K562 (cell line): ENCODE measurements at regions not wholly inside any gene's neighbourhood (a gene's known extent, or its start where the extent isn't known, plus 50 kb on each side); places are given as distances from the start of the nearest gene placed in this dataset.

Experiments used
- ATAC-seq: fragments of 200-7000 bp; cut with Tn5 transposase; 3 replicates; pipeline ENCODE4 v1.9.1; 2020; ENCODE audit warnings: moderate library complexity
- BruUV-seq: library from RNA; stranded (reverse); fragments of 400-500 nt; replicated peaks from 2 replicates; lab custom pipeline; 2021; lab: Mats Ljungman, UMichigan
- CTCF ChIA-PET: fragments of 300-600 bp; formaldehyde crosslinking; extraction: SDS; loops from one replicate; lab custom pipeline; 2021; ENCODE audit warnings: low intra/inter-chr PET ratio; lab: Yijun Ruan, JAX
- POLR2A ChIA-PET: fragments of 300-600, 350-650 bp; sonication (Branson Sonifier 250); formaldehyde crosslinking; extraction: SDS; loops from one replicate; lab custom pipeline; 2021; ENCODE audit warnings: antibody characterized with exemption, inconsistent platforms; lab: Yijun Ruan, JAX
- DNase-seq, 4 experiments: peaks; one replicate each; pipeline versions ENCODE4 v3.0.0 to v3.0.0-alpha.2; 2011 to 2018; ENCODE audit warnings: low spot score in 3 of 4, mixed read lengths in 3 of 4; ENCODE audit errors: extremely low read depth in 1 of 4
- FAIRE-seq: peaks from 2 replicates; lab custom pipeline; 2011; peaks lifted over from hg19 to GRCh38; lab: Jason Lieb, UNC
- H2AFZ ChIP-seq: 2 replicates; pipeline ENCODE4 v1.6.0; 2011; ENCODE audit warnings: low read depth, low read length, control low read depth, inconsistent platforms
- H3K27ac ChIP-seq: fragments of 200-600 bp; 3 replicates; pipeline ENCODE4 v1.8.0; 2011; ENCODE audit warnings: low read depth, mild to moderate bottlenecking, control low read depth, inconsistent platforms, low read length, moderate library complexity, mixed read lengths; ENCODE audit errors: extremely low read depth
- H3K27me3 ChIP-seq, 2 experiments: fragments of 300-600 bp in 1 of 2; 2 replicates in 1 of 2; 3 replicates in 1 of 2; pipeline versions ENCODE4 v1.6.0 to v1.8.0; 2011; ENCODE audit warnings: inconsistent platforms in 2 of 2, low read length in 2 of 2, mild to moderate bottlenecking in 1 of 2, mixed read lengths in 1 of 2, moderate library complexity in 1 of 2; ENCODE audit not compliant: control insufficient read depth in 2 of 2, insufficient read depth in 2 of 2
- H3K36me3 ChIP-seq: fragments of 300-600 bp; 3 replicates; pipeline ENCODE4 v1.8.0; 2011; ENCODE audit warnings: mild to moderate bottlenecking, low read length, inconsistent platforms; ENCODE audit not compliant: control insufficient read depth, insufficient read depth
- H3K4me1 ChIP-seq, 2 experiments: fragments of 200-600 bp in 1 of 2; replicated peaks in 1 of 2; 2 replicates in 1 of 2; 3 replicates in 1 of 2; pipeline versions ENCODE4 v1.5.1 to v1.8.0; 2011; ENCODE audit warnings: inconsistent platforms in 2 of 2, low read length in 2 of 2, mild to moderate bottlenecking in 1 of 2, mixed read lengths in 1 of 2, moderate library complexity in 1 of 2; ENCODE audit not compliant: control insufficient read depth in 2 of 2, insufficient read depth in 2 of 2
- H3K4me2 ChIP-seq: 2 replicates; pipeline ENCODE4 v1.6.1; 2011; ENCODE audit warnings: low read length, control low read depth, inconsistent platforms, mixed read lengths; ENCODE audit not compliant: insufficient read depth
- H3K4me3 ChIP-seq: fragments of 200-600 bp; sonication (generic), shearing (Covaris generic); 2 replicates; pipeline ENCODE4 v1.5.1; 2016; ENCODE audit warnings: control low read depth, inconsistent platforms
- H3K79me2 ChIP-seq: fragments of 200-600 bp; 3 replicates; pipeline ENCODE4 v1.8.0; 2011; ENCODE audit warnings: low read length, inconsistent platforms; ENCODE audit not compliant: control insufficient read depth, insufficient read depth
- H3K9ac ChIP-seq, 2 experiments: 2 replicates each; pipeline versions ENCODE4 v1.6.0 to v1.6.1; 2011; ENCODE audit warnings: low read depth in 2 of 2, low read length in 2 of 2, control low read depth in 1 of 2, inconsistent platforms in 1 of 2, mild to moderate bottlenecking in 1 of 2, mixed read lengths in 1 of 2; ENCODE audit not compliant: insufficient read depth in 1 of 2
- H3K9me1 ChIP-seq: one replicate; pipeline ENCODE4 v1.6.0; 2011; ENCODE audit warnings: inconsistent platforms, mild to moderate bottlenecking, low read length, moderate library complexity; ENCODE audit not compliant: control insufficient read depth, insufficient read depth
- H3K9me3 ChIP-seq: replicated peaks from 2 replicates; pipeline ENCODE4 v1.5.1; 2011; ENCODE audit warnings: low read depth, low read length, inconsistent platforms; ENCODE audit not compliant: control insufficient read depth, insufficient read depth
- H4K20me1 ChIP-seq: replicated peaks from 2 replicates; pipeline ENCODE4 v1.6.1; 2011; ENCODE audit warnings: low read length, inconsistent platforms, mixed read lengths; ENCODE audit not compliant: control insufficient read depth, insufficient read depth
- CREBBP ChIP-seq: IDR thresholded peaks from one replicate; pipeline ENCODE4 v1.6.1; 2012; ENCODE audit warnings: low read depth, mild to moderate bottlenecking, control low read depth, inconsistent platforms, low read length
- GTF2E2 ChIP-seq: fragments of 200-800 bp; sonication (Bioruptor generic); IDR thresholded peaks from 2 replicates; pipeline ENCODE4 v1.6.1; 2016; ENCODE audit warnings: missing genetic modification characterization, missing compliant biosample characterization
- POLR2AphosphoS5 ChIP-seq: IDR thresholded peaks from 2 replicates; pipeline ENCODE4 v1.6.1; 2011; ENCODE audit warnings: mild to moderate bottlenecking, low read depth, low read length, moderate library complexity; ENCODE audit not compliant: control insufficient read depth, insufficient read depth
- ZBTB26 ChIP-seq: fragments of 450-650 bp; formaldehyde crosslinking; IDR thresholded peaks from 2 replicates; pipeline ENCODE4 v1.4.0; 2022; ENCODE audit warnings: missing genetic modification characterization
- ZNF23 ChIP-seq: fragments of 250-450 bp; sonication (Bioruptor Pico); IDR thresholded peaks from 2 replicates; pipeline ENCODE4 v1.4.0; 2020; ENCODE audit warnings: mild to moderate bottlenecking
- ZNF609 ChIP-seq: sonication (generic); formaldehyde crosslinking; IDR thresholded peaks from 2 replicates; pipeline ENCODE4 v1.8.1; 2023; ENCODE audit warnings: missing genetic modification reagents, mild to moderate bottlenecking, borderline replicate concordance
- WGBS: fragments of 100-300 bp; shearing (Covaris generic); methylation state at CpG from one replicate; pipeline ENCODE4 v1.1.6; 2016; ENCODE audit warnings: low coverage, mixed read lengths; ENCODE audit not compliant: insufficient coverage; ENCODE audit errors: missing lambda C conversion rate; 5-methylcytosine and 5-hydroxymethylcytosine counted together
- in situ Hi-C: fragments of 300-500 bp; cut with MboI; formaldehyde crosslinking; loops from 4 replicates; pipeline ENCODE4 v1.15.0; 2018; ENCODE audit warnings: inconsistent platforms, mixed read lengths
- intact Hi-C: fragments of 100-400 bp; cut with micrococcal nuclease; formaldehyde crosslinking; loops from 2 replicates; pipeline ENCODE4 v1.14.2; 2022

GRCh38 chr1:73617145-73617544 lies 580.8 kb downstream of the LRRIQ3 start:
- no peaks in the 10 kb centered on the region for H4K20me1 ChIP-seq
- intact Hi-C loops, result no loop called here
- WGBS, result 0% methylated on average over 4 of the region's 4 CpGs
- FAIRE-seq, result no peak
- TF ChIP-seq POLR2AphosphoS5, result no peak
- H3K4me2 ChIP-seq, result no peak overlapping the region
- H3K36me3 ChIP-seq, result no peaks in the 10 kb centered on the region
- CTCF ChIA-PET, result no interaction called here
- H3K27me3 ChIP-seq, result no peaks in the 10 kb centered on the region
- no peak for ATAC-seq
- no peak overlapping the region for H2AFZ ChIP-seq
- H3K4me3 ChIP-seq, result no peak overlapping the region
- no peaks in the 10 kb centered on the region for H3K9me1 ChIP-seq
- H3K27ac ChIP-seq, result no peak overlapping the region
- H3K79me2 ChIP-seq, result no peaks in the 10 kb centered on the region
- BruUV-seq, result no TSS peak
- H3K4me1 ChIP-seq, result no peaks in the 10 kb centered on the region
- DNase-seq, result no peak
- no peaks in the 10 kb centered on the region; the same call in 1 of the 2 replicates for H3K9me3 ChIP-seq
- in situ Hi-C loops, result no loop called here
- POLR2A ChIA-PET, result no interaction called here
- no peak overlapping the region for H3K9ac ChIP-seq

GRCh38 chr1:73611681-73612080 lies 586.3 kb downstream of the LRRIQ3 start:
- TF ChIP-seq ZBTB26 (no peak), ZNF609 (CRISPR knock-in tag) (no peak), CREBBP (no peak), GTF2E2 (tag) (no peak), ZNF23 (CRISPR knock-in tag) (no peak)
- no peaks in the 10 kb centered on the region for H3K36me3 ChIP-seq
- no peak overlapping the region for H3K9ac ChIP-seq
- no peak overlapping the region for H3K27ac ChIP-seq
- CTCF ChIA-PET, result no interaction called here
- intact Hi-C loops, result no loop called here
- POLR2A ChIA-PET, result no interaction called here
- FAIRE-seq (no peak), ATAC-seq (no peak), DNase-seq (no peak)
- H3K9me3 ChIP-seq, result no peaks in the 10 kb centered on the region; the same call in 1 of the 2 replicates
- no peaks in the 10 kb centered on the region for H3K79me2 ChIP-seq
- H3K9me1 ChIP-seq, result no peaks in the 10 kb centered on the region
- no peaks in the 10 kb centered on the region for H3K27me3 ChIP-seq
- no peak overlapping the region for H2AFZ ChIP-seq
- H3K4me1 ChIP-seq, result no peaks in the 10 kb centered on the region
- in situ Hi-C loops, result no loop called here
- H3K4me2 ChIP-seq, result no peak overlapping the region
- no peaks in the 10 kb centered on the region for H4K20me1 ChIP-seq
- no TSS peak for BruUV-seq
- no peak overlapping the region for H3K4me3 ChIP-seq
